ENCODE measurements at regions not wholly inside any gene's neighbourhood (a gene's known extent, or its start where the extent isn't known, plus 50 kb on each side); places are given as distances from the start of the nearest gene placed in this dataset.

DNA sequence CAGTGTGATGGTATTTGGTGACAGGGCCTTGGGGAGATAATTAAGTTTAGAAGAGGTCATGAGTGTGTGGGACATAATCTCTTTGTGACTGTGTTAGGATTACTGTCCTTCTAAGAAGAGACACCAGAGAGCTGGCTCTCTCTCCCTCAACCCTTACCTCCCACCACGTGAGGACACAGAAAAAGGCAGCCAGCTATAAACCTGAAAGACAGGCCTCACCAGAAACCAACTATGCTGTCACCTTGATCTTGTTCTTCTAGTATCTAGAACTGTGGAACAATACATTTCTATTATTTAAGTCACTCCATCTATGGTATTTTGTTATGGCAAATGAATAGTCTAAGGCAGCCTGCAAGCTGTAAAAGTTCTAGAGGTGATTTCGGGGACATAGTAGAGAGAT, 203.7 kb downstream of the OTOR start:
- no peak for DNase-seq

GRCh38 chr20:16952965-16953364, 204.8 kb downstream of the OTOR start:
- DNase-seq, result no peak

DNA sequence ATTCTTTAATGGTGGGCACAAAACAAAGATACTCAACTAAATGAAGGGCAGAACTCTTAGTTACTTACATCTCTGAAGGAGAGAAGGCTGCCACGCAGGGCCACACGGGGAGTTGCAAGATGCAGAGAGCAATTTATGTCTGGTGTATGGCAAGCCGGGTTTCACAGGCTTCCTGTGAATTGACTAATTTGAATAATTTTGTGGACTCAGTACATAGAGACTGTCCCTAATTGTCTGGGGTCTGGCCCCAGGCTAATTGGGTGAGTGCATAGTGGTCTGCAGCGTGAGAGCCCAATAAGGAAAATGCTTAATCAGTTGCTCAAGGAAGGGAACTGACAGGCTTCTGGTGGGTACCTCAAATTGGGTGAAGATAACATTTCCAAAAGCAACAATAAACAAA, 205.7 kb downstream of the OTOR start:
- no peak for DNase-seq

GRCh38 chr20:16955462-16955861, 207.3 kb downstream of the OTOR start:
- DNase-seq, result no peak

DNA sequence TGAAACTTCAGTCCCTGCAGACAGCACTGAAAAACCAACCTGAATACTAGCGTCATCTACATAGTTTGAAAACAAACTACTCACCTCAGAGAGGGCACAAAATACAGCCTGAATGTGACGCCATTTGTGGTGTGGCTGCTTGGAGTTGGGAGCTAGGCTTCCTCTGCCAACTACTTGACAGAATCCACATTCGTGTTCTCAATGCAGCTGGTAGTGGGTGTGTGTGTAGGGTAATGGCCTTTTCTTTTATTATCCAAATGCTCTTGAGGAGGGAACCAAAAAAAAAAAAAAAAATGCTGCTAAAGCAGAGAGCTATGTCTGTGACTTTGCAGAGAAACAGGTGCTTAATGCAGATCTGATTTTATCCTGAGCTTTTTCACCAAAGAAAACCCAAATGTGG, 207.8 kb downstream of the OTOR start:
- no peak for DNase-seq

DNA sequence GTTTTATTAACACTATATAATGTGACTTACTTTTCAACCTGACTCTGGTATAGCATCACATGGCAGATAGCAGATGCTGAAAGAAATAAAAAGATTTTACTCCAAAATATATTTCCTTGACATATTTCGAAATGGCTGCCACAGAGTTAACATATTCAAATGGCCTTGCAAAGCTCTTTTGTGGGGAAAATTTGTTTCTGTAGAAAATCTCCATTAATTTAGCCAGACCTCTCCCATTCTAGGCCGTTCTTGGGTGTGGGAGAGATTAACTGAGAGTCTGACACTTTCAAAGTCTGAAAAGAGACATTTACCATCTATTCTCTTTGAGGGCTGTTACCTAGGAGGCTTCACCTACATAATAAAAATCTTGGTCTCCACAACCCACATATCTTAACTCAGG, 217.2 kb downstream of the OTOR start:
- DNase-seq, result no peak

- no peak for DNase-seq
These were observed 218.2 kb downstream of the OTOR start for GRCh38 chr20:16966276-16966880.

GRCh38 chr20:16968099-16968498, 219.9 kb downstream of the OTOR start:
- no peak for DNase-seq

DNA sequence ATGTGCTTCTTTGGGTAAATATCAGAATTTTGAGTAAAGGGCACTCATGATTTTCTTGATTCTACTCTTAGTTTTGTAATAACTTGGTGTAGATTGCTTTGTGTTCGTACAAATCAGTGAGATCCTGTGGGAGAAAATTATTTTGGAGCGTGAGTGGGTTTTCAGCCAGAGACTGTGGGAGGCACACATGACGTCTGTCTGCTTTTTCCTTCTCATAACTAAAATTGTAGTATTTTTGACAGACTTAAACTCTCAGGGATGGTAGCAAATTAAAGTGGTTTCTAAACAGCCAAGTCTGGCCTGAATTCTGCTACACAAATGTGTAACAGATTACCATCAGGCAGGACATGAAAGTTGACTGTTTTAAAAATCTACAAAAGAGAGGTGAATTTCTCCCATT, 222.6 kb downstream of the OTOR start:
- no peak for DNase-seq

- DNase-seq, result no peak
These were observed 226.1 kb downstream of the OTOR start for GRCh38 chr20:16974080-16974854.

GRCh38 chr20:16974855-16975162, 226.7 kb downstream of the OTOR start:
- no peak for DNase-seq

DNA sequence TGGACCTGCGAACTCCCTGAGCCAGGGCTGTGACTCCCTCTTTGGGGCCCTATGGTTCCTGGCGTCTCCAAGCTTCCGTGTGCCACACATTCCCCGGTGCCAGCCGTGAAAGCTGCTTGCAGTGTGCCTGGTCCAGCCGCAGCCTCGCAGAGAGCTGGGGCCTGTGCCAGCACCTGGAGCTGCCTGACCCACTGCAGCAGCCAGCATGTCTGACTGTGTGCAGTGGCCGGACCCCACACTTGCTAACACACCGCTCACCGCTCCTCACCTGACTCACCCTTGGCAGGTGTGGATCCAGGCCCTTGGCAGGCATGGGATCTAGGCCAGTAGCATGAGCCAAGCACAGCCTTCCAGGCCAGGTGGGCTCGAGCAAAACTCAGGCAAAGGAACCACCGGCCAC, 227.5 kb downstream of the OTOR start:
- DNase-seq, result no peak

DNA sequence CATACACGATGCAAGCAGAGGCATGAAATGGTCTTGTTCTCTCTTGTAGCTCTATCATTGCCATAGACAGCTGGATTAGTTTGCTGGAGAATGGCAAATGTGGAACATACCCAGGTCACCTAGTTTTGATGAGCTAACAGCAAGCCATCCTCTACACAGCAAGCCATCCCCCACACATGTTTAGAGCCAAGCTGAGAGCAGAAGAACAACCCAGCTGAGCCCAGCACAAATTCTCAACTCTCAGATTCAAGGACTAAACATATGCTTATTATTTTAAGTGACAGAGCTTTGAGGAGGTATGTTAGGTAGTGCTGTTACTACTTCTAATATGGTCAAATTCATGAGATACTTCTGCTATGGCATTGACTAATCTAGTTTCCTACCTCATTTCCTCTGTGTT, 230.3 kb downstream of the OTOR start:
- no peak for DNase-seq

GRCh38 chr20:16982091-16982726, 234.1 kb downstream of the OTOR start:
- DNase-seq, result no peak

DNA sequence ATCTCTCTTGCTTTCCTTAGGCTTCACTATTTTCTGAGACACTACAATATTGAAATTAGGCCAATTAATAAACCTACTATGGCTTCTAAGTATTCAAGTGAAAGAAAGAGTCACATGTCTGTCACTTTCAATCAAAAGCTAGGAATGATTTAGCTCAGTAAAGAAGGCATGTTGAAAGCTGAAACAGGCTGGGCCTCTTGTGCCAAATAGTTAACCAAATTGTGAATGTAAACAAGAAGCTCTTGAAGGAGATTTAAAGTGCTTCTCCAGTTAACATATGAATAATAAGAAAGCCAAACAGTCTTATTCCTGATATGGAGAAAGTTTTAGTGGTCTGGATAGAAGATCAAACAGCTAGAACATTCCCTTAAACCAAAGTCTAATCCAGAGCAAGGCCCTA, 236.3 kb downstream of the OTOR start:
- DNase-seq, result no peak

DNA sequence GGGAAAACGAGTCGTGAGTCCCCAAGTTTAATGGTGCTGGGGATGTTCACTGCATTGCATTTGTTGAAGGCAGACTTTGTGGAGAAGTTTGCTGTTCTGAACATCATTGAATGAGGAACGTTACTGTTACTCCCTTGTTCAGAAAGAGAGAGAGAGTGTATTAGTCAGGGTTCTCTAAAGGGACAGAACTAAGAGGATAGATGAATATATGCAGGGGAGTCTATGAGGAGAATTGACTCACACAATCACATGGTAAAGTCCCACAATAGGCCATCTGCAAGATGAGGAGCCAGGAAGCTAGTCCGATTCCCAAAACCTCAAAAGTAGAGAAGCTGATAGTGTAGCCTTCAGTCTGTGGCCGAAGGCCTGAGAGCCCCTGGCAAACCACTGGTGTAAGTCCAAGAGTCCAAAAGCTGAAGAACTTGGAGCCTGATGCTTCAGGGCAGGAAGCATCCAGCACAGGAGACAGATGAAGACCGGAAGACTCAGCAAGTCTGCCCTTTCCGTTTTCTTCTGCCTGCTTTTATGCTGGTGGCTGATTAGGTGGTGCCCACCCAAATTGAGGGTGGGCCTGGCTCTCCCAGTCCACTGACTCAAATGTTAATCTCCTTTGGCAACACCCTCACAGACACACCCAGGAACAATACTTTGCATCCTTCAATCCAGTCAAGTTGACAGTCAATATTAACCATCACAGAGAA, 223.5 kb upstream of the PCSK2 start:
- no peak for DNase-seq

DNA sequence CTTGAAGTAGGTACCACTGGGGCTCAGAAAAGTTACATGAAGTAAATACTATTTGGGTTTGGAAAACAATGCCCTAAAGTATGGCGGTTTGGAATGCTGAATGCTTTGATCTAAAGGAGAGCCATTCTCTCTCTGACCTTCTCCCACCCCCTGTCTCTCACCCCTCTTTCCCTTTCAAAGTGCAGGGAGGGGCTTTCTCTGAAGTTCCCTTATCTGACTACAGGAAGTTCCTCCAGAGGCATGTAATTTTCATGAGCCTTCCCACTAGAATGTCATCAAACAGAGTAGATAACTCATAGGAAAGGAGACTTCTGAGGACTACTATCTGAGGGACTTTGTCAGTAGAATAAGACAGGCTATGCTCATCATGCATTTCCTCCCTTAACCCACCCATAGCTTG, 216.7 kb upstream of the PCSK2 start:
- no peak for DNase-seq

GRCh38 chr20:17012546-17013226, 214.2 kb upstream of the PCSK2 start:
- no peak for DNase-seq

GRCh38 chr20:17014217-17014616, 212.6 kb upstream of the PCSK2 start:
- no peak for DNase-seq

- no peak for DNase-seq
These were observed 212.0 kb upstream of the PCSK2 start for GRCh38 chr20:17014756-17015366.

- DNase-seq, result no peak
These were observed 209.6 kb upstream of the PCSK2 start for GRCh38 chr20:17017232-17017631.

DNA sequence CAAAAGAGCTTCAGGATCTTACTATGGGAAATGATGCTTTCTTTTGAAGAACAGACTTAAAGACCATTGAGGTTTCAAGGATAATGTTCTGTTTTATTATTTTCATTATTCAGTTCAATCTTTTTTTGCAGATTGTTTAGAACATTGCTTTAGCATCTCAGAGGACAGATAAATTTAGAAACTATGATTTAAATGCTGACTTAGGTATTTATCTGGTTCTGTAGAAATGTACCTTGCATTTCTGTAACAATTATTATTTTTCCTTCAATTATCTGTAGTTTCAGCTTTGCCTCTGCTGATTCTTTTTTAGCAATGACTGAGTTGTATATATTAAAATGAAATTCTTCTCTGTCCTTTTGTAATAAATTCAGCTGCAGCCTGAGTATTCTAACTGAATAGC, 205.4 kb upstream of the PCSK2 start:
- no peak for DNase-seq

GRCh38 chr20:17023036-17023435, 203.8 kb upstream of the PCSK2 start:
- no peak for DNase-seq
